Aorta (tissue), 5 donors: ENCODE measurements at regions not wholly inside any gene's neighbourhood (a gene's known extent, or its start where the extent isn't known, plus 50 kb on each side); places are given as distances from the start of the nearest gene placed in this dataset.

Source experiments
- ATAC-seq: fragments of 200-7000 bp; cut with Tn5 transposase; one replicate; pipeline ENCODE4 v1.9.1; 2022; ENCODE audit warnings: moderate library complexity; ENCODE audit not compliant: low FRiP score
- DNase-seq, 2 donors: peaks; one replicate each; pipeline ENCODE4 v3.0.0-alpha.2; 2020
- H3K27ac ChIP-seq, 2 donors: one replicate each; pipeline ENCODE4 v1.5.1; 2013; ENCODE audit warnings: low read length in 2 of 2, mild to moderate bottlenecking in 2 of 2, moderate library complexity in 2 of 2, control low read depth in 1 of 2, inconsistent platforms in 1 of 2, low read depth in 1 of 2
- H3K27me3 ChIP-seq, 2 donors: one replicate each; pipeline ENCODE4 v1.6.1; 2013; ENCODE audit warnings: control low read depth in 1 of 2, low read length in 1 of 2, mild to moderate bottlenecking in 1 of 2, moderate library complexity in 1 of 2; ENCODE audit not compliant: insufficient read depth in 2 of 2, control insufficient read depth in 1 of 2
- H3K36me3 ChIP-seq, 2 donors: one replicate each; pipeline ENCODE4 v1.6.1; 2013; ENCODE audit warnings: control low read depth in 1 of 2, low read length in 1 of 2, mild to moderate bottlenecking in 1 of 2; ENCODE audit not compliant: insufficient read depth in 2 of 2, control insufficient read depth in 1 of 2
- H3K4me1 ChIP-seq, 2 donors: one replicate each; pipeline ENCODE4 v1.6.1; 2013; ENCODE audit warnings: low read length in 2 of 2, control low read depth in 1 of 2, mild to moderate bottlenecking in 1 of 2, moderate library complexity in 1 of 2; ENCODE audit not compliant: insufficient read depth in 2 of 2, control insufficient read depth in 1 of 2
- H3K4me3 ChIP-seq, 2 donors: one replicate each; pipeline ENCODE4 v1.5.1; 2013; ENCODE audit warnings: low read length in 2 of 2, control low read depth in 1 of 2, mild to moderate bottlenecking in 1 of 2
- H3K9me3 ChIP-seq: one replicate; pipeline ENCODE4 v1.6.1; 2013; ENCODE audit warnings: mild to moderate bottlenecking, low read length; ENCODE audit not compliant: control insufficient read depth
- WGBS, 2 donors: extraction: QIAGEN DNeasy Blood & Tissue Kit; methylation state at CpG; one replicate each; pipeline ENCODE4 v1.1.7; 2013; 5-methylcytosine and 5-hydroxymethylcytosine counted together
- intact Hi-C, 2 donors: fragments of 100-400 bp; cut with DNase I; formaldehyde crosslinking; loops; one replicate each; pipeline versions ENCODE4 v1.14.2 to v1.15.0; 2022
- donor health status: healthy with polysubstance abuse.
- donor health status: Bipolar disorder and iron deficiency.
- donor health status: DM: no; HTN: no; CAD: no.
- donor health status: DM: no; HTN: no; CAD: no.
- donor health status: DM: yes; HTN: yes; CAD: no.

GRCh38 chr16:9381905-9382304 lies 290.5 kb downstream of the HAPSTR1 start:
- H3K9me3 ChIP-seq = no peaks in the 10 kb centered on the region
- no peaks in the 10 kb centered on the region for H3K36me3 ChIP-seq
- H3K4me1 ChIP-seq = no peaks in the 10 kb centered on the region
- no peak for ATAC-seq
- 74 to 75% methylated on average over 4 of the region's 4 CpGs for WGBS, 2 donors
- intact Hi-C loops = no loop called here
- no peak overlapping the region for H3K4me3 ChIP-seq
- no peak overlapping the region for H3K27ac ChIP-seq
- H3K27me3 ChIP-seq = no peaks in the 10 kb centered on the region
- no peak for DNase-seq

DNA sequence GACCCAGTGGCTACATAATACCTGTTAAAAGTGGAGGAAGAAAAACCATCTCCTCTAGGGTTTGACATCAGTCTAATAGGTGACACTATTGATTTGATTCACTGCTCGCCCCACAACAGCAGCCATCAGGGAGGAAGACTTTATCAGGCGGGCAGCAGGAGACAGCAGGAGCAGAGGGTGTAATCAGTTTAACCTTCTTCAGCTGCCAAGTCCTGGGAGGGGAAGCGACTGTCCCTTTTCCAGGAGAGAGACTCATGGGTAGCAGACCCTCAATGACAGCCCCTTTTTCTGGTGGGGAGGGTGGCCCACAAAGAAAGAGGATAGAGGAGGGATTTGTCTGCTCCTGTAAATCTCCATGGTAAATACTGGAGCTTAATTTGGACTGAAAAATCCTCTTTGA lies 291.8 kb downstream of the HAPSTR1 start:
- 71 to 83% methylated on average over 3 of the region's 3 CpGs for WGBS, 2 donors
- no peaks in the 10 kb centered on the region for H3K36me3 ChIP-seq
- DNase-seq = no peak
- H3K4me3 ChIP-seq = no peak overlapping the region
- H3K27me3 ChIP-seq = no peaks in the 10 kb centered on the region
- ATAC-seq = no peak
- no peak overlapping the region for H3K27ac ChIP-seq
- H3K9me3 ChIP-seq = peaks cover 2% of the 10 kb centered on the region
- intact Hi-C loops = no loop called here
- no peaks in the 10 kb centered on the region for H3K4me1 ChIP-seq

GRCh38 chr16:9384141-9384540 lies 292.7 kb downstream of the HAPSTR1 start:
- no peak for DNase-seq
- intact Hi-C loops = no loop called here
- Histone ChIP-seq H3K27ac (no peak overlapping the region), H3K4me1 (no peaks in the 10 kb centered on the region), H3K4me3 (no peak overlapping the region), H3K9me3 (peaks cover 2% of the 10 kb centered on the region), H3K27me3 (no peaks in the 10 kb centered on the region), H3K36me3 (no peaks in the 10 kb centered on the region)
- WGBS, 2 donors = 62 to 68% methylated on average over 4 of the region's 4 CpGs
- no peak for ATAC-seq

GRCh38 chr16:9389543-9390207 lies 298.2 kb downstream of the HAPSTR1 start:
- Histone ChIP-seq H3K9me3 (peaks cover 3% of the 10 kb centered on the region), H3K4me3 (no peak overlapping the region), H3K27ac (no peak overlapping the region), H3K36me3 (no peaks in the 10 kb centered on the region), H3K27me3 (no peaks in the 10 kb centered on the region), H3K4me1 (no peaks in the 10 kb centered on the region)
- ATAC-seq = no peak
- WGBS, 2 donors = 79 to 84% methylated on average over 1 of the region's 1 CpG
- intact Hi-C loops = no loop called here
- no peak for DNase-seq

GRCh38 chr16:9392956-9393355 lies 301.5 kb downstream of the HAPSTR1 start:
- H3K4me3 ChIP-seq = no peak overlapping the region
- no peaks in the 10 kb centered on the region for H3K27me3 ChIP-seq
- ATAC-seq (no peak), DNase-seq (no peak)
- no peaks in the 10 kb centered on the region for H3K36me3 ChIP-seq
- intact Hi-C loops = no loop called here
- WGBS, 2 donors = 69% methylated on average over 7 of the region's 7 CpGs
- H3K27ac ChIP-seq = no peak overlapping the region
- no peaks in the 10 kb centered on the region for H3K4me1 ChIP-seq
- H3K9me3 ChIP-seq = peaks cover 2% of the 10 kb centered on the region

DNA sequence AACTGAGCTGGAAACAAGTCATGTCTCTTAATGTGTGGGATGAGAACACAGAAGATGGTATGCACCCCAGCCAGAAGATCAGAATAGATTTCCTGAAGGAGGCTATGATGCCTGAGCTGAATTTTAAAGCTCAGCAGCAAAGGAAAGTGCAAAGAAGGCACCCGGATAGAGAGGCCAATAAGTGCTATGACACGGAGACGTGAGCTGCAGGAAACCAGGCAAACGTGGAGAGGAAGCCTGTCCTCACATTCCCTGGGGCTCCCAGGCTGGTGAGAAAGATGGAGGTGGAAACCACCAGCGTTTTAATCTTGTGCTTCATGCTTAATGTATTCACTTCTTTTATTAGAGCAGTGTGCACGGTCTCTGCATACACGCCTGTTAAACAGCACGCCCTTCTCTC lies 302.1 kb downstream of the HAPSTR1 start:
- peaks cover 0 to 4% of the 10 kb centered on the region in 2 donors for H3K27me3 ChIP-seq
- 54 to 64% methylated on average over 8 of the region's 8 CpGs for WGBS, 2 donors
- H3K36me3 ChIP-seq = no peaks in the 10 kb centered on the region
- no peak overlapping the region for H3K27ac ChIP-seq
- ATAC-seq = no peak
- H3K4me3 ChIP-seq = no peak overlapping the region
- H3K4me1 ChIP-seq = no peaks in the 10 kb centered on the region
- intact Hi-C loops = no loop called here
- no peak for DNase-seq
- peaks cover 3% of the 10 kb centered on the region for H3K9me3 ChIP-seq

DNA sequence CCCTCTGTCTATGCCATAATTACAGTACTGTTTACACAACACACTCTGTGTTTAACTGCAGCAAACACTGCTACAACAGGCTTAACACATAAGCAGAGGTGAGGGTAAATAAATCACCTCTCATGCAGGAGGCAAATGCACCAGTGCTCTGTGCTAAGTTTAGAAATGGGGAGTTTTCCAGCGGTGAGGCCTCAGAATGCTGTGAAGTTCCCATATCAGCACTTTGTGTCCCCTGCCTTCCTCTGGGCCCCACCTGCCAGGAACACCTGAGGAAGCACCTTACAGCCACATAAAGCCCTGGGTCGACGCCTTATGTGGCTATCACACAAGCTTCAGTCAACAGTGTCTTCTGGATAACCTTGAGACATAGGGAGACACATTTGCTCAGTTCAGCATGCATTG lies 304.5 kb downstream of the HAPSTR1 start:
- H3K9me3 ChIP-seq = peaks cover 3% of the 10 kb centered on the region
- no peak for DNase-seq
- 59 to 67% methylated on average over 3 of the region's 3 CpGs for WGBS, 2 donors

GRCh38 chr16:9399573-9399972 lies 308.1 kb downstream of the HAPSTR1 start:
- peaks cover 0 to 4% of the 10 kb centered on the region in 2 donors for H3K27me3 ChIP-seq
- peaks cover 2% of the 10 kb centered on the region for H3K9me3 ChIP-seq
- H3K4me3 ChIP-seq = no peak overlapping the region
- no peaks in the 10 kb centered on the region for H3K36me3 ChIP-seq
- WGBS, 2 donors = 50 to 63% methylated on average over 8 of the region's 8 CpGs
- no peak for DNase-seq
- H3K27ac ChIP-seq = no peak overlapping the region
- intact Hi-C loops = no loop called here
- no peaks in the 10 kb centered on the region for H3K4me1 ChIP-seq
- ATAC-seq = no peak

More for the DNA sequence above, 304.5 kb downstream of the HAPSTR1 start:
- intact Hi-C loops = no loop called here
- Histone ChIP-seq H3K27me3 (peaks cover 0 to 4% of the 10 kb centered on the region in 2 donors), H3K4me1 (no peaks in the 10 kb centered on the region), H3K4me3 (no peak overlapping the region), H3K27ac (no peak overlapping the region), H3K36me3 (no peaks in the 10 kb centered on the region)
- no peak for ATAC-seq

GRCh38 chr16:9401173-9401572 lies 309.7 kb downstream of the HAPSTR1 start:
- H3K9me3 ChIP-seq = peaks cover 4% of the 10 kb centered on the region
- ATAC-seq (no peak), DNase-seq (no peak)
- H3K27ac ChIP-seq = no peak overlapping the region
- H3K4me1 ChIP-seq = no peaks in the 10 kb centered on the region
- intact Hi-C loops = no loop called here
- H3K27me3 ChIP-seq = peaks cover 0 to 4% of the 10 kb centered on the region in 2 donors
- no peak overlapping the region for H3K4me3 ChIP-seq
- no peaks in the 10 kb centered on the region for H3K36me3 ChIP-seq
